PC-3 (cell line): ENCODE measurements at regions not wholly inside any gene's neighbourhood (a gene's known extent, or its start where the extent isn't known, plus 50 kb on each side); places are given as distances from the start of the nearest gene placed in this dataset.

Experiments used
- ATAC-seq: fragments of 200-7000 bp; cut with Tn5 transposase; 2 replicates; pipeline ENCODE4 v1.9.1; 2020; ENCODE audit warnings: mild to moderate bottlenecking, moderate library complexity
- BruUV-seq: library from RNA; stranded (reverse); fragments of 400-500 nt; replicated peaks from 2 replicates; lab custom pipeline; 2021; lab: Mats Ljungman, UMichigan
- CTCF ChIA-PET: fragments of 300-600 bp; sonication (Branson Sonifier 250); formaldehyde crosslinking; loops from one replicate; lab custom pipeline; 2022; ENCODE audit warnings: antibody characterized with exemption; lab: Charles Lee
- POLR2A ChIA-PET: fragments of 300-600 bp; sonication (Branson Sonifier 250); formaldehyde crosslinking; loops from one replicate; lab custom pipeline; 2022; ENCODE audit warnings: antibody characterized with exemption; ENCODE audit not compliant: unreplicated experiment; lab: Charles Lee
- DNase-seq: peaks from one replicate; pipeline ENCODE4 v3.0.0-alpha.2; 2015
- H2AFZ ChIP-seq: fragments of 300-600 bp; sonication (generic); 2 replicates; pipeline ENCODE4 v1.6.0; 2016; ENCODE audit warnings: antibody characterized with exemption, low read length
- H3F3A ChIP-seq: fragments of 300-600 bp; sonication (generic); one replicate; pipeline ENCODE4 v1.6.0; 2017; ENCODE audit warnings: antibody characterized with exemption, low read length, control low read depth, mild to moderate bottlenecking; ENCODE audit not compliant: unreplicated experiment
- H3K27ac ChIP-seq: fragments of 300-600 bp; sonication (generic); 2 replicates; pipeline ENCODE4 v1.5.1; 2016; ENCODE audit warnings: mild to moderate bottlenecking, low read length
- H3K27me3 ChIP-seq: fragments of 300-600 bp; sonication (generic); 2 replicates; pipeline ENCODE4 v1.6.1; 2016; ENCODE audit warnings: low read length, mixed read lengths
- H3K36me3 ChIP-seq: fragments of 300-600 bp; sonication (generic); 2 replicates; pipeline ENCODE4 v1.6.1; 2016; ENCODE audit warnings: low read depth, mixed run types, low read length, mixed read lengths
- H3K4me1 ChIP-seq: fragments of 300-600 bp; sonication (generic); 2 replicates; pipeline ENCODE4 v1.5.1; 2016; ENCODE audit warnings: low read length; ENCODE audit not compliant: insufficient read depth
- H3K4me2 ChIP-seq: fragments of 300-600 bp; sonication (generic); 2 replicates; pipeline ENCODE4 v1.6.0; 2016; ENCODE audit warnings: low read length
- H3K4me3 ChIP-seq: fragments of 300-600 bp; sonication (generic); 2 replicates; pipeline ENCODE4 v1.5.1; 2016; ENCODE audit warnings: mild to moderate bottlenecking, low read length, mixed read lengths
- H3K79me2 ChIP-seq: fragments of 300-600 bp; sonication (generic); 2 replicates; pipeline ENCODE4 v1.6.1; 2017; ENCODE audit warnings: low read length, mixed read lengths
- H3K9ac ChIP-seq: fragments of 300-600 bp; sonication (generic); 2 replicates; pipeline ENCODE4 v1.6.0; 2016; ENCODE audit warnings: mild to moderate bottlenecking, low read length
- H3K9me2 ChIP-seq: fragments of 300-600 bp; sonication (generic); replicated peaks from 2 replicates; pipeline ENCODE4 v1.6.1; 2016; ENCODE audit warnings: mixed run types, low read length, mixed read lengths
- H3K9me3 ChIP-seq: fragments of 300-600 bp; sonication (generic); 2 replicates; pipeline ENCODE4 v1.6.1; 2016; ENCODE audit warnings: low read length, mixed read lengths
- H4K20me1 ChIP-seq: fragments of 300-600 bp; sonication (generic); 2 replicates; pipeline ENCODE4 v1.6.1; 2016; ENCODE audit warnings: low read length, mixed read lengths
- EZH2 ChIP-seq: fragments of 300-600 bp; sonication (generic); IDR thresholded peaks from one replicate; pipeline ENCODE4 v1.6.1; 2017; ENCODE audit warnings: antibody characterized with exemption, mild to moderate bottlenecking, low read length; ENCODE audit not compliant: unreplicated experiment
- EZH2phosphoT487 ChIP-seq: fragments of 300-600 bp; sonication (generic); IDR thresholded peaks from 2 replicates; pipeline ENCODE4 v1.6.1; 2018; ENCODE audit warnings: mild to moderate bottlenecking, antibody characterized with exemption, low read length, borderline replicate concordance
- intact Hi-C: fragments of 100-400 bp; cut with micrococcal nuclease; formaldehyde crosslinking; loops from 2 replicates; pipeline ENCODE4 v1.9.0; 2023
- TF ChIP-seq, protein P1 (sequence below): fragments of 300-600 bp; sonication (generic); conservative IDR thresholded peaks from 2 replicates; pipeline ENCODE4 v1.5.1; 2017; ENCODE audit warnings: antibody characterized with exemption, low read depth, mild to moderate bottlenecking, low read length

GRCh38 chr3:189554868-189555557, 76.2 kb upstream of the TP63 start:
- CTCF ChIA-PET = interaction anchor here (0.7 kb wide), 1 partner anchor 291 kb away, joined by 5 read pairs; no protein-coding TSS in a partner anchor
- intact Hi-C loops = no loop called here
- no peak overlapping the region for H3K27ac ChIP-seq
- TF ChIP-seq EZH2phosphoT487 = no peak
- no peak for TF ChIP-seq EZH2
- TF ChIP-seq, protein P1, sequence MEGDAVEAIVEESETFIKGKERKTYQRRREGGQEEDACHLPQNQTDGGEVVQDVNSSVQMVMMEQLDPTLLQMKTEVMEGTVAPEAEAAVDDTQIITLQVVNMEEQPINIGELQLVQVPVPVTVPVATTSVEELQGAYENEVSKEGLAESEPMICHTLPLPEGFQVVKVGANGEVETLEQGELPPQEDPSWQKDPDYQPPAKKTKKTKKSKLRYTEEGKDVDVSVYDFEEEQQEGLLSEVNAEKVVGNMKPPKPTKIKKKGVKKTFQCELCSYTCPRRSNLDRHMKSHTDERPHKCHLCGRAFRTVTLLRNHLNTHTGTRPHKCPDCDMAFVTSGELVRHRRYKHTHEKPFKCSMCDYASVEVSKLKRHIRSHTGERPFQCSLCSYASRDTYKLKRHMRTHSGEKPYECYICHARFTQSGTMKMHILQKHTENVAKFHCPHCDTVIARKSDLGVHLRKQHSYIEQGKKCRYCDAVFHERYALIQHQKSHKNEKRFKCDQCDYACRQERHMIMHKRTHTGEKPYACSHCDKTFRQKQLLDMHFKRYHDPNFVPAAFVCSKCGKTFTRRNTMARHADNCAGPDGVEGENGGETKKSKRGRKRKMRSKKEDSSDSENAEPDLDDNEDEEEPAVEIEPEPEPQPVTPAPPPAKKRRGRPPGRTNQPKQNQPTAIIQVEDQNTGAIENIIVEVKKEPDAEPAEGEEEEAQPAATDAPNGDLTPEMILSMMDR = no peak
- H3K79me2 ChIP-seq = no peaks in the 10 kb centered on the region
- POLR2A ChIA-PET = no interaction called here
- ATAC-seq (no peak), DNase-seq (no peak)
- H3K9ac ChIP-seq = no peak overlapping the region
- no peaks in the 10 kb centered on the region for H3K27me3 ChIP-seq
- 0 out of 2 replicates have a peak, but pooled peaks cover 5% of the 10 kb centered on the region for H3K4me1 ChIP-seq
- no peaks in the 10 kb centered on the region for H3K9me2 ChIP-seq
- H4K20me1 ChIP-seq = no peaks in the 10 kb centered on the region
- no peak overlapping the region for H3K4me3 ChIP-seq
- H2AFZ ChIP-seq = no peak overlapping the region
- no peak overlapping the region for H3K4me2 ChIP-seq
- H3K36me3 ChIP-seq = no peaks in the 10 kb centered on the region
- peaks cover 3% of the 10 kb centered on the region; the same call in 1 of the 2 replicates for H3K9me3 ChIP-seq
- no peaks in the 10 kb centered on the region for H3F3A ChIP-seq
- BruUV-seq = no TSS peak

DNA sequence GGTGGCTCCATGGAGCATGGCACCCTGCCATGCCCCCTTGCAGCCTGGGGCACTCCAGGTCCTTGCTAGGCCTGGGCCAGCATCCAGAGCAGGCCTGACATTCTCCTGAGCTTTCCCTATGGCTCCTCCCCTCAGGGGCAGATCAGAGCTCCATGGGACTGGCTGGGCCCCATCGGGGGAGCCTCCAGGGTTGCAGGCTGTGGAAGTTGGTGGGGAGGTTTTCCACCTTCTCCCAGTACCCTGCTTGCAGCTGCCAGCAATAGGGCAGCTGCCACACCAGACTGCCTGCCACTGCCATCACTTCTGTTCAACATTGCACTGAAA, 75.7 kb upstream of the TP63 start:
- H3K27ac ChIP-seq = no peak overlapping the region
- H3K9me3 ChIP-seq = peaks cover 3% of the 10 kb centered on the region; the same call in 1 of the 2 replicates
- DNase-seq (no peak), ATAC-seq (no peak)
- TF ChIP-seq, protein P1 = no peak
- TF ChIP-seq EZH2 (no peak), EZH2phosphoT487 (no peak)
- no peaks in the 10 kb centered on the region for H3K9me2 ChIP-seq
- intact Hi-C loops = no loop called here
- H2AFZ ChIP-seq = no peak overlapping the region
- H3K27me3 ChIP-seq = no peaks in the 10 kb centered on the region
- POLR2A ChIA-PET = no interaction called here
- BruUV-seq = no TSS peak
- H3K9ac ChIP-seq = no peak overlapping the region
- H3K4me2 ChIP-seq = no peak overlapping the region
- H3K36me3 ChIP-seq = no peaks in the 10 kb centered on the region
- no peak overlapping the region for H3K4me3 ChIP-seq
- H3K79me2 ChIP-seq = no peaks in the 10 kb centered on the region
- CTCF ChIA-PET = interaction anchor here (0.7 kb wide), 1 partner anchor 292 kb away, joined by 5 read pairs; no protein-coding TSS in a partner anchor
- no peaks in the 10 kb centered on the region for H3F3A ChIP-seq
- no peaks in the 10 kb centered on the region for H4K20me1 ChIP-seq
- 0 out of 2 replicates have a peak, but pooled peaks cover 5% of the 10 kb centered on the region for H3K4me1 ChIP-seq

- TF ChIP-seq, protein P1 = no peak
- no peak for TF ChIP-seq EZH2phosphoT487
- TF ChIP-seq EZH2 = no peak
- no peaks in the 10 kb centered on the region for H4K20me1 ChIP-seq
- H3K4me2 ChIP-seq = no peak overlapping the region
- peak overlapping the region; percentile 19; the same call in 1 of the 2 replicates for H2AFZ ChIP-seq
- H3K9ac ChIP-seq = no peak overlapping the region
- H3K9me2 ChIP-seq = no peaks in the 10 kb centered on the region
- POLR2A ChIA-PET = no interaction called here
- H3F3A ChIP-seq = peaks cover 7% of the 10 kb centered on the region
- no peak overlapping the region for H3K4me3 ChIP-seq
- no peak overlapping the region for H3K27ac ChIP-seq
- H3K4me1 ChIP-seq = peaks cover 9% of the 10 kb centered on the region; the same call in 1 of the 2 replicates
- DNase-seq = peak; percentile 50
- CTCF ChIA-PET = no interaction called here
- ATAC-seq = peak; percentile 84
- H3K9me3 ChIP-seq = no peaks in the 10 kb centered on the region
- BruUV-seq = no TSS peak
- H3K36me3 ChIP-seq = no peaks in the 10 kb centered on the region
- H3K79me2 ChIP-seq = no peaks in the 10 kb centered on the region
- intact Hi-C loops = no loop called here
- no peaks in the 10 kb centered on the region for H3K27me3 ChIP-seq
Measured at GRCh38 chr3:189557824-189558223, 73.4 kb upstream of the TP63 start.
